ENCODE measurements at regions not wholly inside any gene's neighbourhood (a gene's known extent, or its start where the extent isn't known, plus 50 kb on each side); places are given as distances from the start of the nearest gene placed in this dataset.

- Histone ChIP-seq H3K4me1 (no peaks in the 10 kb centered on the region), H3K36me3 (no peaks in the 10 kb centered on the region), H3K27me3 (no peaks in the 10 kb centered on the region), H3K4me3 (no peak overlapping the region), H3K27ac (no peak overlapping the region), H3K9me3 (no peaks in the 10 kb centered on the region)
- no peak for ATAC-seq
- no peak for DNase-seq
- in situ Hi-C loops (cut with MboI; ENCODE audit: low sequenced_read_pairs in 4 of 4): no loop called here
- TF ChIP-seq POLR2A (IDR thresholded peaks at IDR 0.05): no peak
- TF ChIP-seq CTCF (IDR thresholded peaks at IDR 0.05 in 4 of 5, conservative IDR thresholded peaks at IDR 0.05 in 1 of 5): no peak
- intact Hi-C loops (cut with DNase I; ENCODE audit: low total_unique reads): no loop called here
Observed at GRCh38 chr21:19523746-19524145, 1120.2 kb upstream of the TMPRSS15 start.

GRCh38 chr21:19529031-19529430, 1125.4 kb upstream of the TMPRSS15 start:
- Histone ChIP-seq H3K27me3 (no peaks in the 10 kb centered on the region), H3K9me3 (no peaks in the 10 kb centered on the region), H3K36me3 (no peaks in the 10 kb centered on the region), H3K27ac (no peak overlapping the region), H3K4me3 (no peak overlapping the region), H3K4me1 (no peaks in the 10 kb centered on the region)
- no peak for DNase-seq
- no peak for ATAC-seq
- in situ Hi-C loops (cut with MboI; ENCODE audit: low sequenced_read_pairs in 4 of 4) (no loop called here), intact Hi-C loops (cut with DNase I; ENCODE audit: low total_unique reads) (no loop called here)
- TF ChIP-seq CTCF (IDR thresholded peaks at IDR 0.05 in 4 of 5, conservative IDR thresholded peaks at IDR 0.05 in 1 of 5): no peak

- Histone ChIP-seq H3K4me3 (no peak overlapping the region), H3K4me1 (no peaks in the 10 kb centered on the region), H3K36me3 (no peaks in the 10 kb centered on the region), H3K27me3 (no peaks in the 10 kb centered on the region), H3K9me3 (no peaks in the 10 kb centered on the region), H3K27ac (no peak overlapping the region)
- no peak for TF ChIP-seq CTCF (IDR thresholded peaks at IDR 0.05 in 4 of 5, conservative IDR thresholded peaks at IDR 0.05 in 1 of 5)
- TF ChIP-seq POLR2A (IDR thresholded peaks at IDR 0.05): no peak
- intact Hi-C loops (cut with DNase I; ENCODE audit: low total_unique reads) (no loop called here), in situ Hi-C loops (cut with MboI; ENCODE audit: low sequenced_read_pairs in 4 of 4) (no loop called here)
- ATAC-seq: no peak
- DNase-seq: no peak
Observed at GRCh38 chr21:19535356-19535755, 1131.8 kb upstream of the TMPRSS15 start.

- in situ Hi-C loops (cut with MboI; ENCODE audit: low sequenced_read_pairs in 4 of 4) (no loop called here), intact Hi-C loops (cut with DNase I; ENCODE audit: low total_unique reads) (no loop called here)
- DNase-seq (no peak), ATAC-seq (no peak)
- Histone ChIP-seq H3K4me3 (no peak overlapping the region), H3K27me3 (no peaks in the 10 kb centered on the region), H3K27ac (no peak overlapping the region), H3K9me3 (no peaks in the 10 kb centered on the region), H3K36me3 (no peaks in the 10 kb centered on the region), H3K4me1 (no peaks in the 10 kb centered on the region)
- TF ChIP-seq POLR2A (IDR thresholded peaks at IDR 0.05): no peak
- no peak for TF ChIP-seq CTCF (IDR thresholded peaks at IDR 0.05 in 4 of 5, conservative IDR thresholded peaks at IDR 0.05 in 1 of 5)
Observed at GRCh38 chr21:19537116-19537515, 1133.5 kb upstream of the TMPRSS15 start.

GRCh38 chr21:19540287-19540686, 1136.7 kb upstream of the TMPRSS15 start:
- no peaks in the 10 kb centered on the region for H3K36me3 ChIP-seq
- H3K27ac ChIP-seq: no peak overlapping the region
- no peak overlapping the region for H3K4me3 ChIP-seq
- in situ Hi-C loops (cut with MboI; ENCODE audit: low sequenced_read_pairs in 4 of 4): no loop called here
- no peak for DNase-seq
- intact Hi-C loops (cut with DNase I; ENCODE audit: low total_unique reads): no loop called here
- H3K27me3 ChIP-seq: no peaks in the 10 kb centered on the region
- no peaks in the 10 kb centered on the region for H3K4me1 ChIP-seq
- ATAC-seq: no peak
- no peak for TF ChIP-seq CTCF (IDR thresholded peaks at IDR 0.05 in 4 of 5, conservative IDR thresholded peaks at IDR 0.05 in 1 of 5)
- TF ChIP-seq POLR2A (IDR thresholded peaks at IDR 0.05): no peak
- H3K9me3 ChIP-seq: no peaks in the 10 kb centered on the region

All from gastrocnemius medialis (tissue), 4 donors.